WTC11 (cell line): ENCODE measurements at regions not wholly inside any gene's neighbourhood (a gene's known extent, or its start where the extent isn't known, plus 50 kb on each side); places are given as distances from the start of the nearest gene placed in this dataset.

Experiments used
- ATAC-seq: fragments of 200-7000 bp; cut with Tn5 transposase; 2 replicates; pipeline ENCODE4 v1.10.0; 2021; ENCODE audit warnings: mild to moderate bottlenecking, moderate library complexity
- CTCF ChIA-PET: fragments of 300-600 bp; sonication (Branson Sonifier 250); formaldehyde crosslinking; loops from one replicate; lab custom pipeline; 2021; ENCODE audit warnings: antibody characterized with exemption; lab: Charles Lee
- POLR2A ChIA-PET: fragments of 350-600 bp; sonication (Branson Sonifier 250); formaldehyde crosslinking; loops from one replicate; lab custom pipeline; 2021; ENCODE audit warnings: antibody characterized with exemption; lab: Charles Lee
- DNase-seq: peaks from one replicate; pipeline ENCODE4 v3.0.0; 2021; ENCODE audit warnings: low spot score
- H3K27ac Mint-ChIP-seq: 2 replicates; pipeline ENCODE4 v1.8.0; 2021; ENCODE audit warnings: mixed read lengths
- H3K27me3 Mint-ChIP-seq: 2 replicates; pipeline ENCODE4 v1.8.0; 2021; ENCODE audit warnings: low read depth, mild to moderate bottlenecking, moderate library complexity, mixed read lengths
- H3K36me3 Mint-ChIP-seq: 2 replicates; pipeline ENCODE4 v1.8.0; 2021; ENCODE audit warnings: mixed read lengths
- H3K4me1 Mint-ChIP-seq: 2 replicates; pipeline ENCODE4 v1.8.0; 2022; ENCODE audit warnings: mixed read lengths
- H3K4me3 Mint-ChIP-seq: 2 replicates; pipeline ENCODE4 v1.8.0; 2021; ENCODE audit warnings: mild to moderate bottlenecking, moderate library complexity, mixed read lengths
- H3K9me3 Mint-ChIP-seq: 2 replicates; pipeline ENCODE4 v1.8.0; 2021; ENCODE audit warnings: mixed read lengths
- FOXJ3 ChIP-seq: sonication (generic); formaldehyde crosslinking; IDR thresholded peaks from 2 replicates; pipeline ENCODE4 v1.9.0; 2021; ENCODE audit warnings: missing genetic modification reagents, mild to moderate bottlenecking, borderline replicate concordance
- FOXK1 ChIP-seq: sonication (generic); formaldehyde crosslinking; IDR thresholded peaks from 2 replicates; pipeline ENCODE4 v1.8.0; 2022; ENCODE audit warnings: mild to moderate bottlenecking, moderate library complexity, missing genetic modification reagents
- GTF2I ChIP-seq: fragments of 250-450 bp; sonication (Bioruptor Pico); conservative IDR thresholded peaks from 2 replicates; pipeline ENCODE4 v1.4.0; 2021; ENCODE audit warnings: mild to moderate bottlenecking
- HMGA2 ChIP-seq: fragments of 250-450 bp; sonication (Bioruptor Pico); IDR thresholded peaks from 2 replicates; pipeline ENCODE4 v1.4.0; 2021; ENCODE audit warnings: mild to moderate bottlenecking, moderate library complexity
- IRF2 ChIP-seq: sonication (generic); formaldehyde crosslinking; IDR thresholded peaks from 2 replicates; pipeline ENCODE4 v1.8.0; 2022; ENCODE audit warnings: low read depth, missing genetic modification reagents, borderline replicate concordance
- JAZF1 ChIP-seq: fragments of 250-450 bp; sonication (Bioruptor Pico); IDR thresholded peaks from 2 replicates; pipeline ENCODE4 v1.9.0; 2021; ENCODE audit warnings: moderate library complexity, mild to moderate bottlenecking, inconsistent platforms
- KAT7 ChIP-seq: sonication (generic); formaldehyde crosslinking; IDR thresholded peaks from 2 replicates; pipeline ENCODE4 v1.8.1; 2023; ENCODE audit warnings: missing genetic modification reagents, mild to moderate bottlenecking, borderline replicate concordance
- MXD4 ChIP-seq: fragments of 250-450 bp; sonication (Bioruptor Pico); IDR thresholded peaks from 2 replicates; pipeline ENCODE4 v1.8.0; 2021; ENCODE audit warnings: mild to moderate bottlenecking, moderate library complexity, borderline replicate concordance
- MYBL2 ChIP-seq: sonication (generic); formaldehyde crosslinking; IDR thresholded peaks from 2 replicates; pipeline ENCODE4 v1.8.1; 2023; ENCODE audit warnings: mild to moderate bottlenecking, moderate library complexity, missing genetic modification reagents
- NFATC4 ChIP-seq: fragments of 250-450 bp; sonication (Bioruptor Pico); IDR thresholded peaks from 2 replicates; pipeline ENCODE4 v1.9.0; 2021; ENCODE audit warnings: mild to moderate bottlenecking
- NR3C1 ChIP-seq: sonication (generic); formaldehyde crosslinking; conservative IDR thresholded peaks from 2 replicates; pipeline ENCODE4 v1.8.1; 2023; ENCODE audit warnings: low read depth, mild to moderate bottlenecking, missing genetic modification reagents
- RORB ChIP-seq: fragments of 250-450 bp; sonication (Bioruptor Pico); IDR thresholded peaks from 2 replicates; pipeline ENCODE4 v1.9.0; 2021; ENCODE audit warnings: mild to moderate bottlenecking
- SP1 ChIP-seq: sonication (generic); formaldehyde crosslinking; conservative IDR thresholded peaks from 2 replicates; pipeline ENCODE4 v1.8.1; 2022; ENCODE audit warnings: missing genetic modification reagents
- TEAD1 ChIP-seq: sonication (generic); formaldehyde crosslinking; IDR thresholded peaks from 2 replicates; pipeline ENCODE4 v1.8.0; 2022; ENCODE audit warnings: mild to moderate bottlenecking, missing genetic modification reagents
- ZNF232 ChIP-seq: sonication (generic); formaldehyde crosslinking; IDR thresholded peaks from 2 replicates; pipeline ENCODE4 v1.8.0; 2022; ENCODE audit warnings: mild to moderate bottlenecking, missing genetic modification reagents
- ZNF263 ChIP-seq: sonication (generic); formaldehyde crosslinking; IDR thresholded peaks from 2 replicates; pipeline ENCODE4 v1.8.1; 2022; ENCODE audit warnings: low read depth, mild to moderate bottlenecking, moderate library complexity, missing genetic modification reagents
- ZNF416 ChIP-seq: fragments of 250-450 bp; sonication (Bioruptor Pico); IDR thresholded peaks from 2 replicates; pipeline ENCODE4 v1.9.0; 2021; ENCODE audit warnings: mild to moderate bottlenecking, inconsistent platforms
- ZNF423 ChIP-seq: fragments of 250-450 bp; sonication (Bioruptor Pico); IDR thresholded peaks from 2 replicates; pipeline ENCODE4 v2.1.2; 2022; ENCODE audit warnings: mild to moderate bottlenecking, moderate library complexity
- TF ChIP-seq, protein P1 (sequence below): sonication (generic); formaldehyde crosslinking; IDR thresholded peaks from 2 replicates; pipeline ENCODE4 v1.8.1; 2023; ENCODE audit warnings: mild to moderate bottlenecking, missing genetic modification reagents
- TF ChIP-seq, protein P2 (sequence below): sonication (generic); formaldehyde crosslinking; IDR thresholded peaks from 2 replicates; pipeline ENCODE4 v1.8.1; 2023; ENCODE audit warnings: mild to moderate bottlenecking, missing genetic modification reagents, moderate library complexity
- TF ChIP-seq, protein P3 (sequence below): fragments of 250-450 bp; sonication (Bioruptor Pico); IDR thresholded peaks from 2 replicates; pipeline ENCODE4 v1.9.0; 2021; ENCODE audit warnings: mild to moderate bottlenecking
- TF ChIP-seq, protein P4 (sequence below): fragments of 250-450 bp; sonication (Bioruptor Pico); IDR thresholded peaks from 2 replicates; pipeline ENCODE4 v2.1.2; 2022; ENCODE audit warnings: mild to moderate bottlenecking, moderate library complexity
- TF ChIP-seq, protein P5 (sequence below): sonication (generic); formaldehyde crosslinking; IDR thresholded peaks from 2 replicates; pipeline ENCODE4 v1.8.0; 2022; ENCODE audit warnings: mild to moderate bottlenecking, missing genetic modification reagents
- TF ChIP-seq, protein P6 (sequence below): sonication (generic); formaldehyde crosslinking; IDR thresholded peaks from 2 replicates; pipeline ENCODE4 v1.8.1; 2023; ENCODE audit warnings: mild to moderate bottlenecking, missing genetic modification reagents, moderate library complexity
- TF ChIP-seq, protein P7 (sequence below): fragments of 250-450 bp; sonication (Bioruptor Pico); IDR thresholded peaks from 2 replicates; pipeline ENCODE4 v1.9.0; 2021; ENCODE audit warnings: mild to moderate bottlenecking, borderline replicate concordance

DNA sequence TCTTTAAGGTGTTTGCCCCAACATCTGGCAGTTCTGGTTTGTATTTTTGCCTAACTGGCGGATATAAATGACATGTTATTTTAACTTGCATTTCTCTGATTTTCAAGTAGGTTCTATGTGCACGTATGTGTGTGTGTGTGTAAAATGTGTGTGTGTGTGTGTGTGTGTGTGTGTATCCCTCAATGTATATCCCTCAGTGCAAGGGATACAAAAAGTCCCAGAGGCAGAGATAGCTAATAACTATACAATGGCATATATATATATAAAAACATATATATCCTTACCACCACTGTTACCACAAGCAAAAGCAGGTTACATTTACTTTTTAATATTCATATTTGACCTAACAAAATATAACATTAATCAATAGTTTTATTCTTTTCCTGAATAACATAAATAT lies 95.0 kb upstream of the NR5A2 start (continued):
- TF ChIP-seq NFATC4 (CRISPR knock-in tag) (no peak), ZNF232 (CRISPR knock-in tag) (no peak), FOXJ3 (no peak)
- TF ChIP-seq, protein P1, sequence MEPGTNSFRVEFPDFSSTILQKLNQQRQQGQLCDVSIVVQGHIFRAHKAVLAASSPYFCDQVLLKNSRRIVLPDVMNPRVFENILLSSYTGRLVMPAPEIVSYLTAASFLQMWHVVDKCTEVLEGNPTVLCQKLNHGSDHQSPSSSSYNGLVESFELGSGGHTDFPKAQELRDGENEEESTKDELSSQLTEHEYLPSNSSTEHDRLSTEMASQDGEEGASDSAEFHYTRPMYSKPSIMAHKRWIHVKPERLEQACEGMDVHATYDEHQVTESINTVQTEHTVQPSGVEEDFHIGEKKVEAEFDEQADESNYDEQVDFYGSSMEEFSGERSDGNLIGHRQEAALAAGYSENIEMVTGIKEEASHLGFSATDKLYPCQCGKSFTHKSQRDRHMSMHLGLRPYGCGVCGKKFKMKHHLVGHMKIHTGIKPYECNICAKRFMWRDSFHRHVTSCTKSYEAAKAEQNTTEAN: no peak

DNA sequence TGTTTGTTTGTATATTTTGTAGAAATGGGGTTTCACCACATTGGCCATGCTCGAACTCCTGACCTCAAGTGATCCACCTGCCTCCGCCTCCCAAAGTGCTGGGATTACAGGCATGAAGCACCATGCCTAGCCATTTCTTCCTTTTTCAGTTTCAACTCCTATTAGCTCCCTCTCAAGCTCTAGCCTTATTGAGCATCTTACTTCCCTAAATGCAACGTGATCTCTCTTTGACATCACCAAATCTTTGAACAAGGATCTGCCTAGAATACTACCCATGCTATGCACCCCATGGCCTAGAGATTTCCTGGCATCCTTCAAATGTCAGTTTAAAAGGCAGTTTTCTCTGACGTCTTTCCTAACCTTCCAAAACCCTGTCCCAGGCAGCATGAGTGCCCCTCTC lies 91.1 kb upstream of the NR5A2 start:
- no peaks in the 10 kb centered on the region for H3K9me3 Mint-ChIP-seq
- POLR2A ChIA-PET: no interaction called here
- H3K27me3 Mint-ChIP-seq: no peaks in the 10 kb centered on the region
- 0 out of 2 replicates have a peak, but pooled peaks cover 6% of the 10 kb centered on the region for H3K4me1 Mint-ChIP-seq
- DNase-seq (no peak), ATAC-seq (no peak)
- no peaks in the 10 kb centered on the region for H3K36me3 Mint-ChIP-seq
- H3K4me3 Mint-ChIP-seq: no peak overlapping the region
- CTCF ChIA-PET: no interaction called here
- TF ChIP-seq, protein P2, sequence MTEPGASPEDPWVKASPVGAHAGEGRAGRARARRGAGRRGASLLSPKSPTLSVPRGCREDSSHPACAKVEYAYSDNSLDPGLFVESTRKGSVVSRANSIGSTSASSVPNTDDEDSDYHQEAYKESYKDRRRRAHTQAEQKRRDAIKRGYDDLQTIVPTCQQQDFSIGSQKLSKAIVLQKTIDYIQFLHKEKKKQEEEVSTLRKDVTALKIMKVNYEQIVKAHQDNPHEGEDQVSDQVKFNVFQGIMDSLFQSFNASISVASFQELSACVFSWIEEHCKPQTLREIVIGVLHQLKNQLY (CRISPR knock-in tag): no peak
- no peak for TF ChIP-seq SP1 (CRISPR knock-in tag)
- TF ChIP-seq IRF2: no peak
- no peak for TF ChIP-seq GTF2I (CRISPR knock-in tag)
- no peak for TF ChIP-seq MYBL2 (CRISPR knock-in tag)
- TF ChIP-seq, protein P3, sequence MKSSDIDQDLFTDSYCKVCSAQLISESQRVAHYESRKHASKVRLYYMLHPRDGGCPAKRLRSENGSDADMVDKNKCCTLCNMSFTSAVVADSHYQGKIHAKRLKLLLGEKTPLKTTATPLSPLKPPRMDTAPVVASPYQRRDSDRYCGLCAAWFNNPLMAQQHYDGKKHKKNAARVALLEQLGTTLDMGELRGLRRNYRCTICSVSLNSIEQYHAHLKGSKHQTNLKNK (CRISPR knock-in tag): no peak
- TF ChIP-seq ZNF263: no peak
- no peak for TF ChIP-seq JAZF1 (CRISPR knock-in tag)
- TF ChIP-seq, protein P4, sequence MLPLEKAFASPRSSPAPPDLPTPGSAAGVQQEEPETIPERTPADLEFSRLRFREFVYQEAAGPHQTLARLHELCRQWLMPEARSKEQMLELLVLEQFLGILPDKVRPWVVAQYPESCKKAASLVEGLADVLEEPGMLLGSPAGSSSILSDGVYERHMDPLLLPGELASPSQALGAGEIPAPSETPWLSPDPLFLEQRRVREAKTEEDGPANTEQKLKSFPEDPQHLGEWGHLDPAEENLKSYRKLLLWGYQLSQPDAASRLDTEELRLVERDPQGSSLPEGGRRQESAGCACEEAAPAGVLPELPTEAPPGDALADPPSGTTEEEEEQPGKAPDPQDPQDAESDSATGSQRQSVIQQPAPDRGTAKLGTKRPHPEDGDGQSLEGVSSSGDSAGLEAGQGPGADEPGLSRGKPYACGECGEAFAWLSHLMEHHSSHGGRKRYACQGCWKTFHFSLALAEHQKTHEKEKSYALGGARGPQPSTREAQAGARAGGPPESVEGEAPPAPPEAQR (CRISPR knock-in tag): no peak
- TF ChIP-seq, protein P1: no peak
- no peak for TF ChIP-seq KAT7 (CRISPR knock-in tag)
- TF ChIP-seq TEAD1 (CRISPR knock-in tag): no peak
- TF ChIP-seq, protein P5, sequence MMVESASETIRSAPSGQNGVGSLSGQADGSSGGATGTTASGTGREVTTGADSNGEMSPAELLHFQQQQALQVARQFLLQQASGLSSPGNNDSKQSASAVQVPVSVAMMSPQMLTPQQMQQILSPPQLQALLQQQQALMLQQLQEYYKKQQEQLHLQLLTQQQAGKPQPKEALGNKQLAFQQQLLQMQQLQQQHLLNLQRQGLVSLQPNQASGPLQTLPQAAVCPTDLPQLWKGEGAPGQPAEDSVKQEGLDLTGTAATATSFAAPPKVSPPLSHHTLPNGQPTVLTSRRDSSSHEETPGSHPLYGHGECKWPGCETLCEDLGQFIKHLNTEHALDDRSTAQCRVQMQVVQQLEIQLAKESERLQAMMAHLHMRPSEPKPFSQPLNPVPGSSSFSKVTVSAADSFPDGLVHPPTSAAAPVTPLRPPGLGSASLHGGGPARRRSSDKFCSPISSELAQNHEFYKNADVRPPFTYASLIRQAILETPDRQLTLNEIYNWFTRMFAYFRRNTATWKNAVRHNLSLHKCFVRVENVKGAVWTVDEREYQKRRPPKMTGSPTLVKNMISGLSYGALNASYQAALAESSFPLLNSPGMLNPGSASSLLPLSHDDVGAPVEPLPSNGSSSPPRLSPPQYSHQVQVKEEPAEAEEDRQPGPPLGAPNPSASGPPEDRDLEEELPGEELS (CRISPR knock-in tag): no peak
- no peak for TF ChIP-seq HMGA2
- TF ChIP-seq MXD4: no peak
- no peak for TF ChIP-seq RORB (CRISPR knock-in tag)
- H3K27ac Mint-ChIP-seq: no peak overlapping the region

DNA sequence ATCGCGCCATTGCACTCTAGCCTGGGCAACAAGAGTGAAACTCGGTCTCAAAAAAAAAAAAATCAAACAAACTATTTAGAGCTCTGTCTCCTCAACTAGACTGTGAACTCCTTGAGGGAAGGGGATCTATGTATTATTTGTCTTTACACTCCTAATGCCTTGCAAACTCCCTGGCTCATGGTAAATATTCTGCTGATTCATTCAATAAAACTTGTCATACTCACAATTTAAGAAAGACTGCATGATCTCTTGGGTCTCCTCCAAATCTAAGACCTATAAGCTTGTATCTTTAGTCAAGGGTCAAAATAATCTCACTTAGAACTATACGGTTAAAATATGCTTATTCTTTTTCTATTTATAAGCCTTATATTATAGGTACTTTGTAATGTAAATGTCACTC lies 90.3 kb upstream of the NR5A2 start:
- ATAC-seq (no peak), DNase-seq (no peak)
- Mint-ChIP-seq H3K9me3 (no peaks in the 10 kb centered on the region), H3K4me1 (0 out of 2 replicates have a peak, but pooled peaks cover 2% of the 10 kb centered on the region), H3K27me3 (no peaks in the 10 kb centered on the region), H3K36me3 (no peaks in the 10 kb centered on the region), H3K27ac (no peak overlapping the region), H3K4me3 (no peak overlapping the region)
- ChIA-PET POLR2A (no interaction called here), CTCF (no interaction called here)
- TF ChIP-seq, protein P6, sequence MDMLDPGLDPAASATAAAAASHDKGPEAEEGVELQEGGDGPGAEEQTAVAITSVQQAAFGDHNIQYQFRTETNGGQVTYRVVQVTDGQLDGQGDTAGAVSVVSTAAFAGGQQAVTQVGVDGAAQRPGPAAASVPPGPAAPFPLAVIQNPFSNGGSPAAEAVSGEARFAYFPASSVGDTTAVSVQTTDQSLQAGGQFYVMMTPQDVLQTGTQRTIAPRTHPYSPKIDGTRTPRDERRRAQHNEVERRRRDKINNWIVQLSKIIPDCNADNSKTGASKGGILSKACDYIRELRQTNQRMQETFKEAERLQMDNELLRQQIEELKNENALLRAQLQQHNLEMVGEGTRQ (CRISPR knock-in tag): no peak
- TF ChIP-seq NR3C1 (CRISPR knock-in tag) (no peak), ZNF416 (CRISPR knock-in tag) (no peak), ZNF423 (CRISPR knock-in tag) (no peak), FOXK1 (no peak)
- TF ChIP-seq, protein P7, sequence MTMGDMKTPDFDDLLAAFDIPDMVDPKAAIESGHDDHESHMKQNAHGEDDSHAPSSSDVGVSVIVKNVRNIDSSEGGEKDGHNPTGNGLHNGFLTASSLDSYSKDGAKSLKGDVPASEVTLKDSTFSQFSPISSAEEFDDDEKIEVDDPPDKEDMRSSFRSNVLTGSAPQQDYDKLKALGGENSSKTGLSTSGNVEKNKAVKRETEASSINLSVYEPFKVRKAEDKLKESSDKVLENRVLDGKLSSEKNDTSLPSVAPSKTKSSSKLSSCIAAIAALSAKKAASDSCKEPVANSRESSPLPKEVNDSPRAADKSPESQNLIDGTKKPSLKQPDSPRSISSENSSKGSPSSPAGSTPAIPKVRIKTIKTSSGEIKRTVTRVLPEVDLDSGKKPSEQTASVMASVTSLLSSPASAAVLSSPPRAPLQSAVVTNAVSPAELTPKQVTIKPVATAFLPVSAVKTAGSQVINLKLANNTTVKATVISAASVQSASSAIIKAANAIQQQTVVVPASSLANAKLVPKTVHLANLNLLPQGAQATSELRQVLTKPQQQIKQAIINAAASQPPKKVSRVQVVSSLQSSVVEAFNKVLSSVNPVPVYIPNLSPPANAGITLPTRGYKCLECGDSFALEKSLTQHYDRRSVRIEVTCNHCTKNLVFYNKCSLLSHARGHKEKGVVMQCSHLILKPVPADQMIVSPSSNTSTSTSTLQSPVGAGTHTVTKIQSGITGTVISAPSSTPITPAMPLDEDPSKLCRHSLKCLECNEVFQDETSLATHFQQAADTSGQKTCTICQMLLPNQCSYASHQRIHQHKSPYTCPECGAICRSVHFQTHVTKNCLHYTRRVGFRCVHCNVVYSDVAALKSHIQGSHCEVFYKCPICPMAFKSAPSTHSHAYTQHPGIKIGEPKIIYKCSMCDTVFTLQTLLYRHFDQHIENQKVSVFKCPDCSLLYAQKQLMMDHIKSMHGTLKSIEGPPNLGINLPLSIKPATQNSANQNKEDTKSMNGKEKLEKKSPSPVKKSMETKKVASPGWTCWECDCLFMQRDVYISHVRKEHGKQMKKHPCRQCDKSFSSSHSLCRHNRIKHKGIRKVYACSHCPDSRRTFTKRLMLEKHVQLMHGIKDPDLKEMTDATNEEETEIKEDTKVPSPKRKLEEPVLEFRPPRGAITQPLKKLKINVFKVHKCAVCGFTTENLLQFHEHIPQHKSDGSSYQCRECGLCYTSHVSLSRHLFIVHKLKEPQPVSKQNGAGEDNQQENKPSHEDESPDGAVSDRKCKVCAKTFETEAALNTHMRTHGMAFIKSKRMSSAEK (CRISPR knock-in tag): no peak
